ENCODE measurements at regions not wholly inside any gene's neighbourhood (a gene's known extent, or its start where the extent isn't known, plus 50 kb on each side); places are given as distances from the start of the nearest gene placed in this dataset.

- no peak for DNase-seq (ENCODE audit: low spot score)
Observed at GRCh38 chr16:87183647-87184046, 133.5 kb downstream of the C16orf95 start.

GRCh38 chr16:87185308-87185707, 131.9 kb downstream of the C16orf95 start:
- no peak for DNase-seq (ENCODE audit: low spot score)

DNA sequence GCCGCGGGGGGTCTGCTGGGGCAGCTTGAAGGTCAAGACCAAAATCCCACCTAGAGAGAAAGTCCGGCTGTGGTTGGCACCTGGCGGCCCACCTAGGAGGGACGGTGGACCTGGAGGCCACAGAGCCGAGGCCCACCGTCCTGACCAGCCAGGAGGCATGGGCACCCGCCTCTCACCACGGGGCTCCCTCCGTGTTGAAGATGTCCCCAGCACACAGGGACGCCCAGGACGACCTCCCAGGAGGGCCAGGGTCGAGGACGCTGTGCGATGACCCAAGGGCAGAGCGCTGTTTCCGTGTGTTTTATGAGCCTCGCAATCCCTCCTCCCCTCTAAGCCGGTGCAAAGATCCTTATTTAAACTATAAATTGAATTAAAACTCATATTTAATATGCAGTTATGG, 131.2 kb downstream of the C16orf95 start:
- no peak for DNase-seq (ENCODE audit: low spot score)

DNA sequence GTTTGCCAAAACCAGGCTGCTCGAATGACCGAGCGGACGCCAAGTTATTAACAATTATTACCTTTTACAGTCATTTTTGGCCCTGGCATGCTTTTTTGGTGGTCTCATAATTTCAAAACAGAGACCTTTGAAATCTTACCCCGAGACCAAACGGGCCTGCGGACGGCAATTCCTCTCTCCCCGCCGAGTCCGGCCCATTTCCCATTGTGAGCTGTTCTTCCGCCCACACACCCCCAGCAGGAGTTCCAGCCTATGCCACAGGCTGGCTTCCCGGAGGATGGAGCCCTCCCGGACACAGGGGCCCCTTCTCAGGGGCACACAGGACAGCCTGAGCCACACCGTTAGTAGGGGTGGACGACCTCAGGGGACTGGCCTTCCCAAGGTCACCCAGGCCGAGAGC, 130.7 kb downstream of the C16orf95 start:
- DNase-seq (ENCODE audit: low spot score), result no peak

GRCh38 chr16:87186876-87187533, 130.2 kb downstream of the C16orf95 start:
- no peak for DNase-seq (ENCODE audit: low spot score)

DNA sequence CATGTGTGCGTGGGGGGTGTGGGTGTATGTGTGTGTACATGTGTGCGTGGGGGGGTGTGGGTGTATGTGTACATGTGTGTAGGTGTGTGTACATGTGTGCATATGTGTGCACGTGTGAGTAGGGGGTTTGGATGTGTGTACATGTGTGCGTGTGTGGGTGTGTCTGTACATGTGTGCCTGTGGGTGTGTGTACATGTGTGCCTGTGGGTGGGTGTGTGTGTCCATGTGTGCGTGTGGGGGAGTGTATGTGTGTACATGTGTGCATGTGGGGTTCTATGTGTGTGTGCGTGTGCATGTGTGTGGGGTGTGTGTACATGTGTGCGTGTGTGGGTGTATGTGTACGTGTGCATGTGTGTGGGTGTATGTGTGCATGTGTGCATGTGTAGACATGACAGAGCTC, 129.1 kb downstream of the C16orf95 start:
- DNase-seq (ENCODE audit: low spot score), result no peak

DNA sequence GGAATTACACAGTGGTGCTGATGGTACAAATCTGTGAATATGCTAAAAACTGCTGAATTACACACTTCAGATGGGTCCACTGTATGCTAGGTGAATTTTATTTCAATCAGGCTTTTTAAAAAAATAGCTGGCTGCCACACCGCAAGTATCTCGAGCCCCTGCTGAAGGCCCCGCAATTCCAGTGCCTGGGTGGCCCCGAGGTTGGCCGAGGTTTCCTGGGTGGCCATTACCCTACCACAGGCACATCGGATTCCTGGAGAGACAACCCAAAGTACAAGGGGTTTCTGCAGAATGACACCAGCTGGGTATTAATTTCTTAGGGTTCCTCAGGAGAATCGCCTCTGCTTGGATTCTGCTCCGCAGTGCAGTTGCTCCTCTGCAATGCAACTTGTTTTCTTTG, 127.8 kb downstream of the C16orf95 start:
- DNase-seq (ENCODE audit: low spot score), result no peak

GRCh38 chr16:87190288-87191230, 126.6 kb downstream of the C16orf95 start:
- no peak for DNase-seq (ENCODE audit: low spot score)

- no peak for DNase-seq (ENCODE audit: low spot score)
Observed at GRCh38 chr16:87192452-87193073, 124.6 kb downstream of the C16orf95 start.

- DNase-seq (ENCODE audit: low spot score), result no peak
Observed at GRCh38 chr16:87194172-87194571, 123.0 kb downstream of the C16orf95 start.

- DNase-seq (ENCODE audit: low spot score), result no peak
Observed at GRCh38 chr16:87195161-87195560, 122.0 kb downstream of the C16orf95 start.

DNA sequence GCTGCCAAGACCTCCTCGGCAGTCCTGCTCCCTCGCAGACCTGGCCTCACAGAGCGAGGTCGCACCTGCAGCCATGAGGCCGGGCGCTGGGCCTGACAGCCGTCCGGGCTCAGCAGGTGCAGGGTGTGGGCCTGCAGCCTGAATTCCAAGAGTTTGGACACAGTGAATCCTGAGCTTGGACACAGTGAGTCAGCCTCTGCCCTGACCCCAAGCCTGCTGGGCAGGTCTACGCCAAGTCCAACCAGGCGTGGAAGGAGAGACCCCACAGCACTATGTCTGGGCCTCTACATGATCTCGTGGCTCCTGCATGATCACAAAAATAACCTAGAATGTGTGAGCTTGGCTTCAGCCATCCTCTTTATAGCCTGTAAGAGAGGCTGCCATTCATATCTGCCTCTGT, 121.0 kb downstream of the C16orf95 start:
- DNase-seq (ENCODE audit: low spot score), result no peak

GRCh38 chr16:87196661-87197060, 120.5 kb downstream of the C16orf95 start:
- no peak for DNase-seq (ENCODE audit: low spot score)

DNA sequence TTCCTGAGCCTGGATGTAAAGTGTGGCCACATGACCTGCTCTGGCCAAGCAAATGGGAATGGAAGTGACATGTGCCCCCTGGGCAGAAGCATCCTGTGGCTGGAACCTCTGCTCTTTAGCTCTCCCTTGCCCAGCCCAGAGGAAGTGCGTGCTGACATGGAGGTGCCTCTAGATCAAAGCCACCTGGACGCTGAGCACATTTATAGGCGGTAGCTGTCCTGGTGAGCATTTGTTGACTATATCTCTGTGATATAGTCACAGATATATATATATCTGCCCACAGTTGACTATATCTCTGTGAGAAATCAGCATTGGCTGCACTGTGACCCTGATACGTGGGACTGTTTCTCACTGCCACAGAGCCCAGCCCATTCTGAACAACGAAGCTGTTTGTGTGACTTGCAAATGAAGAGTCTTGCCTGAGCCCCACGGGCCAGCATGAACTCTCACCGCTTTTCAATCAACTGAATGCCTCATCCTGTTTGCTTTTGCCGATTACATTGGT, 118.8 kb downstream of the C16orf95 start:
- DNase-seq (ENCODE audit: low spot score), result no peak

GRCh38 chr16:87198881-87199280, 118.3 kb downstream of the C16orf95 start:
- DNase-seq (ENCODE audit: low spot score), result no peak

- DNase-seq (ENCODE audit: low spot score), result no peak
Observed at GRCh38 chr16:87199379-87199778, 117.8 kb downstream of the C16orf95 start.

- no peak for DNase-seq (ENCODE audit: low spot score)
Observed at GRCh38 chr16:87199901-87200300, 117.3 kb downstream of the C16orf95 start.

GRCh38 chr16:87200637-87201036, 116.6 kb downstream of the C16orf95 start:
- no peak for DNase-seq (ENCODE audit: low spot score)

DNA sequence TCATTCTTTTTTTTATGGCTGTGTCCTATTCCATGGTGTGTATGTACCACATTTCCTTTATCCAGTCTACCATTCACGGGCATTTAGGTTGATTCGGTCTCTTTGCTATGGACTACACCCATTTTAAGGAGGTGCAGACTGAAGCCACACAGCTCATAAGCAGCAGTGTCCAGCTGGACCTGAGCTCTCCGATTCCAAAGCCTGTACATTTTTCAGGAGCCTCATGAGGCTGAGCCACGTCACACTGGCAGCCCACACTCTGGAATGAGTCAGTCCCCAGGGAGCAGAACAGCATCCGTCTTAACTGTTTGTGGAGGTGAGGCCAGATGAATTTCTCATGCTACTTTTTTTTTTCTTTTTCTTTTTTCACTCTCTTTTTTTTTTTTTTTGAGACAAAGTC, 116.1 kb downstream of the C16orf95 start:
- no peak for DNase-seq (ENCODE audit: low spot score)

DNA sequence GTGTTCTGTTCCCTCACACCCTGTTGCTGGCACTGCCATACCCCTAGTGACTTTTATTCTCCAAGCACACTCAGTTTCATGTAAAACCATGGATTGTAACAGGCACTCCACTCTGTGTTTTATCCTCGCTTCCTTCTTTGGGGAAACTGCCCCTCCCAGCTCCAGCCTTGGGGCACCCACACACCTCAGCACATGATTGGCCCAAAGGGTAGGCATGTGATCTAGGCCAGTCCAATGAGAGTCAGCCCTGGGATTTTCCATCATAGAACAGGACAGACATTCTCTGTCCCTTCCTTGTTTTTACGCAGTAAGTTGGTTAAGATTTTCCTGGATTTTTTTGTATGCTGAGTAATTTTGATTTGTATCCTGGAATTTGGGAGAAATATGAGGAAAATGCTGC, 115.4 kb downstream of the C16orf95 start:
- DNase-seq (ENCODE audit: low spot score), result no peak

GRCh38 chr16:87202346-87202745, 114.8 kb downstream of the C16orf95 start:
- no peak for DNase-seq (ENCODE audit: low spot score)

DNA sequence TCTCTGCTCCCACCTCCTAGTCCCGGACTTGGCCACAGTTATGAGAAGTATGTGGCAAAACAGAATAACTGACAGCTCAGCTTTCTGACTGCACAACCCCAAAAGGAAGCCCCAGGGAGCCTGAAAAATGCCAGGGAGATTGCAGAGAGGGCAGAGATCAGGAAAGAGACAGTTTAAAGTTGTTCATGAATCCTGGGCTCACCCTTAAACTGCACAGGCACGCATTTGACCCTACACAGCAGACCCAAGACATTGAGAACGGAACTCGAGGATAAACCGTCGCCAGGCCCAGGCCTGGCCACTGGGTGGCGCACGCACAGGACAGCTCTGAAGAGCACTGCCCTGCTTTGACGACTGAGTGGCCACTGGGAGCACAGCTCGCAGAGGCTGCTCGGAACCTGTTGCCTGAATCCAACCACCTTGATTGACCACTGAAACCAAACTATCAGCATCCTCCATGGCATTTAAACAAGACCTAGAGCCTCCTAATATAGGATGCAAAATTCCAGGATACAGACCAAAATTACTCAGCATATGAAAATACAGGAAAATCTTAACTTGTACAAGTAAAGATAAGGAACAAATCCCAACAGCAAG, 114.0 kb downstream of the C16orf95 start:
- DNase-seq (ENCODE audit: low spot score), result peak; percentile 31

Measured in CD4-positive, alpha-beta T cell treated with Interleukin-2 at 100 ng/mL for 4 hours (primary cell).